GM18868 (cell line): ENCODE measurements at regions not wholly inside any gene's neighbourhood (a gene's known extent, or its start where the extent isn't known, plus 50 kb on each side); places are given as distances from the start of the nearest gene placed in this dataset.
"Not testable (repeated sequence)": the region's sequence is repeated elsewhere in the genome, so short reads cannot be mapped to it uniquely, and the experiment has no call there.

Experiments
- ATAC-seq: cut with Tn5 transposase; IDR thresholded peaks from one replicate; pipeline ENCODE4 v1.9.1; 2021; ENCODE audit warnings: mild to moderate bottlenecking, moderate library complexity; ENCODE audit not compliant: unreplicated experiment

DNA sequence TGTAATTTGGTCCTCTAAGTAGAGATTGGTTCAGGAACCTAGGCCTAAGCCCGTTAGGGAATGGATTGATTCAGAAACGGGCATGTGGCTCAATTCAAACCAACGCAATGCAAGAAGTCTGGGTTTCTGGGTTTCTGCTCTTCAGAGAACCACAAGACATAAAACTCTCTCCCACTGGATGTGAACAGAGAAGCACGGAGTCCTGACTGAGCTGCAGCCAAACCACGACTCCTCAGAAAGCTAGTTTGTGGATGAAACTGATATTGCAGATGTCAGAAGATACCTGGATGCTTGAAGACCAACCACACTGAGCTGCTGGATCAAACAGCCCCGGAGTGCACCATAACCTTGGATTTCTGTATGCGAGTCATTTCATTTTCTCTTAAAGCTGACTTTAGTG, 50.0 kb downstream of the SOD2 start:
- no peak for ATAC-seq

DNA sequence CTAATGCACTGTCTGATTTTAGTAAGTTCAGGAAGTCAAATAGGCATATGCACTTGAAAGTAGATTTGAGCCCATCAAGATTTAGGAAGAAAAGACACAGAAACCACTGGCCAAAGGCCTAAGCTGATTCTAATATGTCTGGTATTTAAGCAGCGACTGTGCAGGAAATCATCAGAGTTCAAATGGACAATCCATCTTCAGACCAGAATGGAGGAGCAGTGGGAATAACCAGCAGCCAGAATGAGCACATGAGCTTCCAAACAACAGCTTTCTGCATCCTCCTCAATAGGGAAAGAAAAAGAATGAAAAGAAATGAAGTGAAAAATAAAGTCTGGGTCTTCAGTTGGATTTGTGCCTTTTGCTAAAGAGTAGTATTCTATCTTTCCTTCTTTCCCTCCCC, 50.6 kb downstream of the SOD2 start:
- ATAC-seq, result no peak

DNA sequence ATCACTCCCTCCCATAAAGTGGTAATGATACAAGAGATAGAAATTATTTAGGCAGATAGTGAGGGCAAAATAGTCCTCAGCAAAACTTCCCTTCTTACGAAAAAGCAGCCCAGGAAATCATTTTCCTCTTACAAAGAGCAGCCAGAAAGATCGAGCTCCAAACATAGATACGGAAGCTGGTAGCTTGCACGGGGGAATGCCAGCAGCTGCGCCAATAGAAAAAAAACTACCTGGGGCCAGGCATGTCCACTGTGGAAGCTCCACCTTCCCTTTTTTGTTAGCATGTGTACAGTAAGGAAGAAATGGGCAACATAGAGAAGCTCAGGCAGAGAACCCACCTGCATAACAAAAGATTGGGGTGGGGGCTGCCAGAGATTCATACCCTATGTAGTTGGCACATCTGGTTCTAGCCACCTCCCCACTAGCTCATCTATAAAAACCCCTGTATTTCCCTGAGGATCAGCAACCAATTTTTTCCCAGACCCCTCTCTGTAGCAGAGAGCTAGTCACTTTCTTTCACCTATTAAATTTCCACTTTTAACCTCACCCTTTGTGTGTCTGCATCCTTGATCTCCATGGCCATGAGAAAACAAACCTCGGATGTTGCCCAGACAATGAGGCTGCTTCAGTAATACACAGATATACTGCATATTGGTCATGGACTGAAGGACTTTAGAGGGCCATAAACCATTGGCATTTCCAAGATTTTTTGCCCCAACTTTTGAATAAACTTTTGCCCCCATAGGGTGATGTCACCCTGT, 52.1 kb downstream of the SOD2 start:
- no peak for ATAC-seq

DNA sequence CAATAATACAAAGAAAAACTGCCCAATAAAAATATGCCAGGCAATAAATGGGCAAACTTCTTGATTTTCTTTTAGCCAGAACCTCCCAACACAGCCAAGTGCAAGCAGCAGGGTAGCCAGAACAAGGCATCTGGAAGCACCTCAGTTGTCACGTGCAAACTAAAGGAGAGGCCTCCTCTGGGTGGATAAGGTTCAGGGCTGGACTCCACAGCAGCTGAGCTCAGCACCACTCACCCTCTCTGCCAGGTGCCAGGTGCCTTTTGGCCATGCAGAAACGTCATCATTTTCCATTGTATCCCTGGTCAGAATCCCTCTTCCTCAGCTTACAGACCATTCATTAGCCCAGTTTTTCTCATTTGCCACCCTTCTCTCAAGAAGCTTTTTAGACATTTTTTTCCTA, 52.7 kb downstream of the SOD2 start:
- ATAC-seq, result no peak

DNA sequence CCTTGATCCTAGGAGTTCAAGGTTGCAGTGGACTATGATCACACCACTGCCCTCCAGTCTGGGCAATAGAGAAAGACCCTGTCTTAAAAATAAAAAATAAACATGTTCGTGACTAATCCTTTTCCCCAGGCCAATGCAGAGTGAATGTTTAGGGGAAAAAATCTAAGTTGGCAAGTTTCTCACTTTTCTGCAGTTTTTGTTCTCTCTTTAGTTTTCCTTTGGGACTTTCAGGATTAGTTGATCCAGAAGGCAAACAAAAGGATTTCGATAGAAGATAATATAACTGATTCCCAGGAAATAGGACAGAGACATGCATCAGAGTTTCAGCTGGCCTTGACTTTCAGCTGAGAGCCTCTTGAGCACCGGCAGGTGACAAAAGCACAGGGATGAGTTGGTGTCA, 53.3 kb downstream of the SOD2 start:
- no peak for ATAC-seq

DNA sequence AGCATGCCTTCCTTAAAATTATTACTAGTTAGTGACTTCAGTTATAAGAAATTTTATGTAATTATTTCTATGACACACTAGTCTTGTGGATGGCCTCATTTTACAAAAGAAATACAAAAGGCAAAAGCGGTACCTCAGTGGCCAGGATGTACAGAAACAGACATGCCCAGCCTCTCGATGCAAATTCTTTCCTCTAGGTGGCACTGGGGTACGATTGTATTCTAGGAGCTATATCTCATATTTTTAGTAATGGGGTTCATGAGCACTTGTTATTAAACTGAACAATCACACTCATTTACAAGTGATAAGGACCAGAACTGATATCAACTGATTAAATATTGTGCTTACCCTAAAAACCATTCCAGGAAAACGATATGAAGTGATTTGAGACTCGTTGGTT, 59.8 kb downstream of the SOD2 start:
- peak; percentile 45 for ATAC-seq

DNA sequence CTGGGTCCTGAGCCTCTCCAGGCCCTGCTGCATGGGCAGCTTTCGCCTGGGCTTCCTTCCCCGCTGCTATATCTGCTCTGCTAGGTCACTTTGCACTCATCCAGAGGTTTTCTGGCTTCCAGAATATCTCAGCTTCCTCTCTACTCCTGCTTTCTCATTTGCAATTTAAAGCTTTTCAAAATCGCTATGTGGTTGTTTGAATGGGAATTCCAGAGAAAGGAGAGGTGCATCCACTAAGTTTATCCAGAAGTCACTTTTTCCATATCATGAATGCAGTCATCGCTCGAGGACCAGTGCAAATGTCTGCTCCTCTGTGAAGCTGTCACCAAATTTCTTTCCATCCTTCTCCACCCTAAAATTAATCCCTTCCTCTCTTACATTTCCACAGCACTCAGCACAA, 61.2 kb downstream of the SOD2 start:
- ATAC-seq, result no peak

DNA sequence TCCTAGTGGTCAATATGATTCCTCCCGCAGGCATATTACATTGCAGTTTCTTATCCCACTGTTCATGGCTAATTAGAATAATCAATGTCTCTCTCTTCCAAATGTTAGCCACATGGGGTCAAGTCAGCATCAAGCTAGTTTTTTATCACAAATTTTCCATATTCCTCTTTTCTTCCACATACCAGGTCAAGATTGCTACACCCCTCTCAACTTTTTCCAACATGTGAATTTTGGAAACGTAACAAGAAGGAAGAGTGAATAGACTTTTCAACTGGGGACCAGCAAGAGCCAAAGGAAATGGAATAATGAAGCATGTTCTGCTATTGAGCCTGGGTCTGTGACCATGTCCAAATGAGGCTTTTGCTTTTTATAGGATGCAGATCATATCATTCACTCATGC, 65.1 kb downstream of the SOD2 start:
- ATAC-seq, result no peak

DNA sequence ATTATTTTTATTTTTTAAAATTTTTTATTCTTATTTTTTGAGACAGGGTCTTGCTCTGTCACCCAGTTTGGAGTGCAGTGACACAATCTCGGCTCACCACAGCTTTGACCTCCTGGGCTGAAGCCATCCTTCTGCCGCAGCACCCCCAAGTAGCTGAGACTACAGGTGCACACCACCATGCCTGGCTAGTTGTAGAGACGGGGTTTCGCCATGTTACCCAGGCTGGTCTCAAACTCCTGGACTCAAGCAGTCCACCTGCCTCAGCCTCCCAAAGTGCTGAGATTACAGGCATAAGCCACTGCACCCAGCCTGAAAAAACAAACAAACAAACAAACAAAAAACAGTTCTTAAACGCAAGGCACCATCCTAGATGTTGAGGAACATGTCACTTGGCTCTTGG, 66.5 kb downstream of the SOD2 start:
- ATAC-seq, result not testable (repeated sequence)

DNA sequence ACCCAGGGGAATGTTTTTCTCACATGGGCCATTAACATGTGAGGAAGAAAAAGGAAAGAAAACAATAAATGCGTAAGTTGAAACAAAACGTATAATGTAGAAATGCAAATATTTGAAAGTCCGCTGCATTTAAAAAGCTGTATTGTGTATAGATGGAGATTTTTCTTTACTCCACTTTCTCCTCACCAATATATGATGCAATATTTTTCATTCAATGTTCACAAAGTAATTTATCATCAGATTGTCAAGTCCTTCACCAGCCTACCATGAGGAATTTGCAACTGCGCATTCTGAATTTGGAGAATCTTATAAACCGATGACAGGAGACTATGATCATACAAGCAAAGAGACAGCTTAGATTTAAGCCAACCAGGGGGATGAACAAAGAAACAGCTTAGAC, 69.9 kb downstream of the SOD2 start:
- ATAC-seq, result no peak

DNA sequence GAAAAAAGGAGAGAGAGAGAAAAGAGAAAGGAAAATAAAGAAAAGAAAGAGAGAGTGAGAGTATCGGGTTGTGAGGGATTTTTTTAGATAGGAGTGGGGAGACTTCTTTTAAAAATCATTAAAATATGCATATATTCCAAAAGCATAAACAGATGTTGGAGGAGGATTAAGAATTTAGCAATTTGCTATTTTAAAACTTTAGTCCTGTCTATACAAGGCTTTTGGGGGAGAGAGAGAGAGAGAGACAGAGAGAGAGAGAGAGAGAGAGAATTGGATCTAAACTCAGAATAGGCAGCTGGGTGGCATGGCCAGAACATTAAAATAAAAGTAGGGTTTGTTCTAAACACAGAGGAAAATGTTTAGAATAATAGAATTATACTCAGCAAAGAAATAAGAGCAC, 72.1 kb downstream of the SOD2 start:
- ATAC-seq, result no peak

DNA sequence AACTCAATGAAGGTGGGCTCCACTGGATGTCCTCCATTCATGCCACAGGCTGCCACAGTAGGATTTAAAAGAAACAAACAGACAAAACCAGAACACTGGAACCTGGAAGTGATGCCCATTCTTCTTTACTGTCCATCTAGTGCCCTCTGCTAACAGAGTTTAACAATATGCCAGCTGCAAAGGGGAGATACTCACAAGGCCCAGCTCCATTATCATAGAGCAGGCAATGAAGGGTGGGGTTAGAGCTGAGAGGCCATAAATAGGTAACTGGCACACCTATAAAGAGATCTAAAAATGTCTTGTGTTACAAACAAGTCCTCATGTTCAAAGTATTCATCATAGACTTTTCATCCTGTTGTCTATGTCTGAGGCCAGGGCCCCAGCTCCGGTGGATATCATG, 75.6 kb downstream of the SOD2 start:
- no peak for ATAC-seq

DNA sequence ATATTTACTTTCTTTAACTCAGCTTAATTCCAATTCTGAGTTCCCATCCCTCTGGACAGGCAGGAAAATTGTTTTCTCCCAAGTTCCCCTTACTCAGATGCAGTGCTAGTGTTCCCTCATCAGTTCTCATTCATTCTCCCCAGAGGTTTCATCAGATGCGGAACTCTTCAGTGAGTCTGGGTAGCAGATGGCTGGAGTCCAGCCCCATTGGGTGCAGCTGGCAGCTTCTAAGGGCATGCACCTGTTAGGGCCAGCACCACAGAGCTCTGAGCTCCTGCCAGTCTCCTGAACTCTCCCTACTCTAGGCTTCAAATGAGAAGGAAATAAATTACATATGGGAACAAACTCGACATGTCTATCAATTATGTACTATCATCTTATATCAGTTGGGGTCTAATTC, 76.6 kb downstream of the SOD2 start:
- no peak for ATAC-seq

DNA sequence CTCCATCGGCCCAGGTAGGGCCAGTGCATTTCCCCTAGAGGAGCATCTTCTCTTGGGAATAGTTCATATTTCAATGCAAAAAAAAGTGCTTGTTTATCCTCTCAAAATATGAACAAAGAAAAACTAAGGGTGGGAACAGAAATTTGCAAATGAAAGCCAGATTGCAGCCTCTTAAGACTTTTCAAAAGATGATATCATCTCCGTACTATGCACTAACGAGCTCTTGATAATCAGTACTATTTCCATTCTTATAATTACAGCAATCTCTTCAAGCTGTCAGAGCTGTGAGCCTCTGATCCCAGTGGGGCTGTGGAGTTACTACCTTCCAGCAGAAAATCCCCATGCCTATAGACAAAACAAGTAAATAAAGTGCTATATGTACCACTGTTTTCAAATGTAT, 77.1 kb downstream of the SOD2 start:
- no peak for ATAC-seq

DNA sequence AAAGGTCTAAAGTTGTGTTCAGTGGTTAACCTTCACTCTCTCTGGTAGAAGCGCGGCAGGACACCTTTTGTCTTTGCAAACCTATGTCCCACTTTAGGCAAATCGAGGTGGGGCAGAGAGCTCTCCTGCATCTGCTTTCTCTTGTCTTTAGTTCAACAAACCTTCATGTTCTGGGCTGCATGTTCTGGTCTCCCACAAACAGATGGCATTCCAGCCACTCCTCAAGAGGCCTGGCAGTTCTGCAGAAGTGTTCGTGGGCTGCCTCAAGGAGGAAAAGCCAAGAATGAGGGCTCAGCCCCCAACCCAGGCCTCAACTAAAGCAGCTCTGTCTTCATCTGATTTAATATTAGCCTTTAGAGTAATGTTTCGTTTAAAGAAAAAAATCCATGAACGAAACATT, 82.2 kb downstream of the SOD2 start:
- no peak for ATAC-seq

DNA sequence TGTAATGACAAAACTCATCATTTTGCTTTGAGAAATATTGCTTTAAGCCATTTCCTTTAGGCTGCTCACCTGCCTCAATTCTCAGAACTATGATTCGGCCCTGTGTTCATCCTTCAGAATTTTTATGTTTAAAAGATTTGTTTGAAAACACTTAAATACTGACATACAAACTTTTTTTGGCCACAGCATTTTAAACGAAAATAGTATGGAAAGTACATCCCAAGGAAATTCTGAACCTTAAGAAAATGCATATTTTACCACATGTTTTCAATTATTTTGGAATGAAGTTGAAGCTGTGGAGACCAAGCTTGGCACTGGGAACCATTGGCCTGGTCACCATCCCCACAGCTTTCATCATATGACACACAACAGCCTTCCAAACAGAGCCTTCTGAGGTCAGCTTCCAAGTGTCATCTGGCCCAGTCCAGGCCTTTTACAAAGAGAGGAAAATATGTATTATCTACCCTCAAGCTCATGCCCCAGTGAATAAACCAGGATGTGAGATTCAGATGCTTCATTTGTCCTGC, 83.3 kb downstream of the SOD2 start:
- no peak for ATAC-seq

DNA sequence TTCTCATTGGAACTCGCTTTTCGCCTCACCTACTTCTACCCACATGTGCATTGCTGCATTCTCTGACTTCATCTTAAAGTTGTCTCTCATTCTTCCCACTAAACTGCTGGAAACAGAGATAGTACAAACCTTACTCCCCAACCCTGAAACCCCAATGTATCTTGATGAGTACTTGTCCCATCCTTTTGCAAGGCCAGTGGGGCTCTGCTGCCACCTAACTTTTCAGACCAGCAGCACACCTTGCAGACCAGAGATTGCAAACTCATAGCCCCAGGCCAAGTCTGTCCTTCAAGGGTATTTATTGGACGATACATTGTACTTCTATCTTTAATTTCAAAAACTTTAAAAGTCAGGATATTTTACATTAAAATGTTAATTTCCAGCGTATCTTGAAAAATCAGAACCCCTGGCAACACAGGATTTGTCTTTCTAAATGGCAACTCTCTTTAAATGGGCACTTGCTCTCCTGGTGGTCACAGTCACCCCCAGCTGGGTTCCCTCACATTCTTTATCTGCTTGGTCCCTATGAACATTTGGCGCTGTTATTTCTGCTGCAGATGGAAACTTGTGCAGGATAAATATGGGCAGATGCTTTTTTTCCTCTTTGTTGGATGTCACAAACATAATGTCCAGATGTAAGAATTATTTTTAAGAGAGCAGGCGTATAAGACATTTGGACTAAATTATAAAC, 83.9 kb downstream of the SOD2 start:
- peak; percentile 81 for ATAC-seq

DNA sequence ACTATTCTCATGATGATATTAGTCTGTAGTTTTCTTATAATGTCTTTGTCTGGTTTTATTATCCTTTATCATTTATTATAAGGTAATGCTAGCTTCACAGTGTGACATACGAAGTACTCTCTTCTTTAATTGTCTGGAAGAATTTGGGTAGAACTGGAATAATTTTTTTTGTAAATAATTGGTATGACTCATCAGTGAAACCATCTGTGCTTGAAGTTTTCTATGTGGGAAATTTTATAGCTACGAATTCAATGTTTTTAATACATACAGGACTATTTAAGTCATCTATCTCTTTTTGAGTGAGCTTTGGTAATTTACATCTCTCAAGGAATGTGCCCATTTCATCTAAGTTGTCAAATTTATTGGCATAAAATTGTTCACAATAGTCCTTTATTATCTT, 86.3 kb downstream of the SOD2 start:
- ATAC-seq, result no peak

DNA sequence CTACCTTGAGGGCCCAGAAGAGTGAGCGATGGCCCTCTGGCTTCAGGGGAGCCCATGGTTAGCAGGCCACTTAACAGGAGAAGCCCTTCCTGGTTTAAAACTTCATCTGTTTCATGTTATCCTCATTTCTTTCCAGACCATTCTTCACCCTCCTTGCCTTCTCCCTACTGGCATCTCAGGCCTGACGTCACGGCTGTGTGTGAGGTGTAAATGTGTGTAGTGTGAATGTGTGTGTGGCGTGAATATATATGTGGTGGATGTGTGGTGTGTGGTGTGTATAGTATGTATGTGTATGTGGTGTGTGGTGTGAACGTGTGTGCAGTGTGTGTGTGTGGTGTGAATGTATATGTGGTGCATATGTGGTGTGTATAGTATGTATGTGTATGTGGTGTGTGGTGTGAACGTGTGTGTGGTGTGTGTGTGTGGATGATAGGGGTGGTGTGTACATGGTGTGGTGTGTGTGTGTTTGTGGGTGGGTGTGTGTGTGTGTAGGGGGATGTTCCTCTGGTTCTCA, 88.5 kb downstream of the SOD2 start:
- ATAC-seq, result no peak

DNA sequence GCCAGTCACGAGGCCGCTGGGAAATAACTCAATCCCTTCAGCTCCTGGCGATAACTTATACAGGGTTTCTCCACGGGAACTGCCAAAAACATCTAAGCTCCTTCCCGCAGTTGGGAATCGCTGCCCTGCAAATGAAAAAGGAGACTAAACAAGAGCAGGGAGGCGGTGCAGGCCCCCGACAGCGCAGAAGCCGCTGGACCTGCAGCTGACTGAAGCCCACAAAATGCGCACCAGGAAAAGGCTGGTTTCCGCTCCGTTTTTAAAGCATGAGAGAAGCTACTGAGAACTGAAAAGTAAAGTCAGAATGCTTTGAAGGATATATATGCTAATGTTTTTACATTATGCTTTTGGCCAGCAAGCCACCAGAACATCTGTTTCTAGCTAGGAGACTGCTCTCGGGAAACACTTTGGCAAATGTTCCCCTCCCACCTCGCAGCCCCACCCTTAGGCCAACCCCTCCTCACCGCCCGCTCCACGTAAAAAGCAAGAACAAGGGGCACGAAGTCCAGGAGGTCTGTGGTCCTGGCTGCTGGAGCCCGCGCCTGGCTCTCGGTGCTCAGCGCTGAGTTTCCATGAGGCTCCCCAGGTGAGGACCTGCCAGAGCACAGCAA, 90.5 kb downstream of the SOD2 start:
- ATAC-seq, result no peak

DNA sequence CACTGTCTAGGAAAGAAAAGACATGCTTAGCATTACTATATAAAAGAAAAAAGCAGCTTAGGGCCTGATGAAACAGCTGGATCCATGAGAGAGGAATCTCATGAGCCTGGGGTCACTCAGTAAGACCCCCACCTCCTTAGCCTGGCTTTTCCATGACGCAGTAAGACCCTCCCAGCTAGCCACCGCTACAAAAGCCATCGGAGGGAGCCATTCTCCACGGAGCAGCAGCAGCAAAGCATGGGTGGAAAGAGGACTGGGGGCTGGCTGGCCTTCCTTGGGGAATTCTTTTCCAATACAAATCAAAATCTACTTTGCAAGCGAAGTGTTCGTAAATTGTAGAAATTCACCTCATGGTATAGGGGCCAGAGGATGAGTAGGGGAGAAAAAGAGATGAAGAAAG, 91.8 kb downstream of the SOD2 start:
- no peak for ATAC-seq

DNA sequence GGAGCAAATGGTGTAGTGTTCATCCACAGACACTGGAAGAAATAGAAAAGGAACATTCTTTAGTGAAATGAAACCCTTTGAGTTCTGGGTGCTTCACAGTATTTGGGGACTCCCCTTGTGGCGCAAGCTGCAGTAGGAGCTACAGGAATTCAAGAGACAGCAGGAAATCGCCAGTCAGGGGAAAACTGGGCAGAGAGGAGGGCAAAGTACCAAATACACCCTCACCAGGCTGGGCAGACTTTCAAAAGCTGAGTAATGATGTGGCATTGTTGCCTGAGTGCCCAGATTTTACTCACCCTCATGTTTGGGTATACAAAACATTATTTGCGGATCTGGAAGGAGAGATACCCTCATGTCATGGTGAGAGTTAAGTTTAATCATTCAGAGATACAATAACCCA, 97.9 kb downstream of the SOD2 start:
- ATAC-seq, result no peak
